Liver (tissue), 8 donors: ENCODE measurements at regions not wholly inside any gene's neighbourhood (a gene's known extent, or its start where the extent isn't known, plus 50 kb on each side); places are given as distances from the start of the nearest gene placed in this dataset.

Experiments used
- DNase-seq: peaks from one replicate; pipeline ENCODE4 v3.0.0-alpha.2; 2017; ENCODE audit warnings: low spot score
- H3K27ac ChIP-seq, 2 donors: one replicate each; pipeline ENCODE4 v1.7.0; 2013; ENCODE audit warnings: inconsistent platforms in 2 of 2, low read length in 2 of 2, control low read depth in 1 of 2, low read depth in 1 of 2, mild to moderate bottlenecking in 1 of 2
- H3K27me3 ChIP-seq, 4 donors: one replicate each; pipeline versions ENCODE4 v1.6.1 to v1.7.0; 2013; ENCODE audit warnings: low read length in 3 of 4, inconsistent platforms in 1 of 4, mild to moderate bottlenecking in 1 of 4, moderate library complexity in 1 of 4; ENCODE audit not compliant: control insufficient read depth in 4 of 4, insufficient read depth in 4 of 4
- H3K36me3 ChIP-seq, 4 donors: one replicate each; pipeline versions ENCODE4 v1.6.1 to v1.7.0; 2013; ENCODE audit warnings: low read length in 3 of 4, mild to moderate bottlenecking in 3 of 4, low read depth in 1 of 4, moderate library complexity in 1 of 4; ENCODE audit not compliant: control insufficient read depth in 4 of 4, insufficient read depth in 3 of 4
- H3K4me1 ChIP-seq, 4 donors: one replicate each; pipeline versions ENCODE4 v1.6.1 to v1.7.0; 2013; ENCODE audit warnings: low read length in 3 of 4, mild to moderate bottlenecking in 3 of 4, moderate library complexity in 1 of 4; ENCODE audit not compliant: control insufficient read depth in 4 of 4, insufficient read depth in 4 of 4
- H3K4me3 ChIP-seq, 3 donors: one replicate each; pipeline versions ENCODE4 v1.6.1 to v1.7.0; 2013; ENCODE audit warnings: low read length in 3 of 3, control low read depth in 1 of 3, low read depth in 1 of 3, mild to moderate bottlenecking in 1 of 3
- H3K9ac ChIP-seq, 2 donors: one replicate each; pipeline ENCODE4 v1.7.0; 2013; ENCODE audit warnings: low read length in 2 of 2, mild to moderate bottlenecking in 2 of 2, moderate library complexity in 2 of 2, control low read depth in 1 of 2, low read depth in 1 of 2
- H3K9me3 ChIP-seq, 4 donors: one replicate each; pipeline versions ENCODE4 v1.6.1 to v1.7.0; 2013; ENCODE audit warnings: low read length in 3 of 4; ENCODE audit not compliant: control insufficient read depth in 4 of 4
- ATF3 ChIP-seq: IDR thresholded peaks from 2 replicates; pipeline ENCODE4 v1.6.1; 2016; ENCODE audit warnings: antibody characterized with exemption
- CTCF ChIP-seq: fragments of 150-350 bp; IDR thresholded peaks from 2 replicates; pipeline ENCODE4 v1.5.1; 2017; ENCODE audit warnings: improper control_type of control experiment, low read depth, low read length; ENCODE audit not compliant: missing input control
- EGR1 ChIP-seq, 2 donors: IDR thresholded peaks; 2 replicates each; pipeline ENCODE4 v1.6.1; 2016 to 2018; ENCODE audit warnings: antibody characterized with exemption in 2 of 2, low read depth in 2 of 2
- FOXA1 ChIP-seq: IDR thresholded peaks from 2 replicates; pipeline ENCODE4 v1.6.1; 2016; ENCODE audit warnings: antibody characterized with exemption
- FOXA2 ChIP-seq: IDR thresholded peaks from 2 replicates; pipeline ENCODE4 v1.6.1; 2016; ENCODE audit warnings: antibody characterized with exemption
- GABPA ChIP-seq, 2 donors: IDR thresholded peaks in 1 of 2; conservative IDR thresholded peaks in 1 of 2; 2 replicates each; pipeline ENCODE4 v1.6.1; 2016; ENCODE audit warnings: antibody characterized with exemption in 2 of 2, mild to moderate bottlenecking in 1 of 2, moderate library complexity in 1 of 2
- HNF4A ChIP-seq, 2 donors: conservative IDR thresholded peaks; 2 replicates each; pipeline ENCODE4 v1.6.1; 2016; ENCODE audit warnings: antibody characterized with exemption in 2 of 2, mild to moderate bottlenecking in 2 of 2
- HNF4G ChIP-seq: IDR thresholded peaks from 2 replicates; pipeline ENCODE4 v1.6.1; 2016; ENCODE audit warnings: antibody characterized with exemption
- JUND ChIP-seq, 2 donors: IDR thresholded peaks; 2 replicates each; pipeline ENCODE4 v1.6.1; 2016; ENCODE audit warnings: antibody characterized with exemption in 2 of 2
- MAX ChIP-seq: IDR thresholded peaks from 2 replicates; pipeline ENCODE4 v1.6.1; 2016; ENCODE audit warnings: antibody characterized with exemption
- NR2F2 ChIP-seq: IDR thresholded peaks from 2 replicates; pipeline ENCODE4 v1.6.1; 2016; ENCODE audit warnings: antibody characterized with exemption
- RAD21 ChIP-seq, 2 donors: IDR thresholded peaks; 2 replicates each; pipeline ENCODE4 v1.6.1; 2016; ENCODE audit warnings: antibody characterized with exemption in 2 of 2, mild to moderate bottlenecking in 2 of 2
- RXRA ChIP-seq, 2 donors: IDR thresholded peaks; 2 replicates each; pipeline ENCODE4 v1.6.1; 2017 to 2018; ENCODE audit warnings: antibody characterized with exemption in 2 of 2, mild to moderate bottlenecking in 1 of 2
- SP1 ChIP-seq: IDR thresholded peaks from 2 replicates; pipeline ENCODE4 v1.6.1; 2018; ENCODE audit warnings: antibody characterized with exemption, mild to moderate bottlenecking
- TAF1 ChIP-seq: conservative IDR thresholded peaks from 2 replicates; pipeline ENCODE4 v1.6.1; 2016; ENCODE audit warnings: antibody characterized with exemption, mild to moderate bottlenecking
- YY1 ChIP-seq: IDR thresholded peaks from 2 replicates; pipeline ENCODE4 v1.6.1; 2016; ENCODE audit warnings: antibody characterized with exemption, mild to moderate bottlenecking
- ZBTB33 ChIP-seq: IDR thresholded peaks from 2 replicates; pipeline ENCODE4 v1.6.1; 2016; ENCODE audit warnings: antibody characterized with exemption
- WGBS: extraction: QIAGEN DNeasy Blood & Tissue Kit; methylation state at CpG from one replicate; pipeline ENCODE4 v1.1.7; 2013; 5-methylcytosine and 5-hydroxymethylcytosine counted together
- TF ChIP-seq, protein P1 (sequence below): IDR thresholded peaks from 2 replicates; pipeline ENCODE4 v1.6.1; 2016; ENCODE audit warnings: antibody characterized with exemption, mild to moderate bottlenecking
- donor health status: healthy.
- donor health status: healthy.
- donor health status: healthy.
- donor health status: healthy.
- donor health status: healthy.

- TF ChIP-seq TAF1: no peak
- TF ChIP-seq FOXA1: no peak
- TF ChIP-seq CTCF: no peak
- no peak for TF ChIP-seq ATF3
- TF ChIP-seq FOXA2: no peak
- no peak for TF ChIP-seq ZBTB33
- no peak for TF ChIP-seq RAD21 (IDR thresholded peaks at IDR 0.05)
- TF ChIP-seq JUND (IDR thresholded peaks at IDR 0.05): no peak
- TF ChIP-seq SP1: no peak
- no peak for TF ChIP-seq MAX
- no peak for TF ChIP-seq YY1
- no peak for TF ChIP-seq RXRA (IDR thresholded peaks at IDR 0.05)
- no peak for TF ChIP-seq NR2F2
- no peak for TF ChIP-seq EGR1 (IDR thresholded peaks at IDR 0.05; ENCODE audit: low read depth in 2 of 2)
- no peak for TF ChIP-seq HNF4G
- TF ChIP-seq, protein P1, sequence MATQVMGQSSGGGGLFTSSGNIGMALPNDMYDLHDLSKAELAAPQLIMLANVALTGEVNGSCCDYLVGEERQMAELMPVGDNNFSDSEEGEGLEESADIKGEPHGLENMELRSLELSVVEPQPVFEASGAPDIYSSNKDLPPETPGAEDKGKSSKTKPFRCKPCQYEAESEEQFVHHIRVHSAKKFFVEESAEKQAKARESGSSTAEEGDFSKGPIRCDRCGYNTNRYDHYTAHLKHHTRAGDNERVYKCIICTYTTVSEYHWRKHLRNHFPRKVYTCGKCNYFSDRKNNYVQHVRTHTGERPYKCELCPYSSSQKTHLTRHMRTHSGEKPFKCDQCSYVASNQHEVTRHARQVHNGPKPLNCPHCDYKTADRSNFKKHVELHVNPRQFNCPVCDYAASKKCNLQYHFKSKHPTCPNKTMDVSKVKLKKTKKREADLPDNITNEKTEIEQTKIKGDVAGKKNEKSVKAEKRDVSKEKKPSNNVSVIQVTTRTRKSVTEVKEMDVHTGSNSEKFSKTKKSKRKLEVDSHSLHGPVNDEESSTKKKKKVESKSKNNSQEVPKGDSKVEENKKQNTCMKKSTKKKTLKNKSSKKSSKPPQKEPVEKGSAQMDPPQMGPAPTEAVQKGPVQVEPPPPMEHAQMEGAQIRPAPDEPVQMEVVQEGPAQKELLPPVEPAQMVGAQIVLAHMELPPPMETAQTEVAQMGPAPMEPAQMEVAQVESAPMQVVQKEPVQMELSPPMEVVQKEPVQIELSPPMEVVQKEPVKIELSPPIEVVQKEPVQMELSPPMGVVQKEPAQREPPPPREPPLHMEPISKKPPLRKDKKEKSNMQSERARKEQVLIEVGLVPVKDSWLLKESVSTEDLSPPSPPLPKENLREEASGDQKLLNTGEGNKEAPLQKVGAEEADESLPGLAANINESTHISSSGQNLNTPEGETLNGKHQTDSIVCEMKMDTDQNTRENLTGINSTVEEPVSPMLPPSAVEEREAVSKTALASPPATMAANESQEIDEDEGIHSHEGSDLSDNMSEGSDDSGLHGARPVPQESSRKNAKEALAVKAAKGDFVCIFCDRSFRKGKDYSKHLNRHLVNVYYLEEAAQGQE: no peak
- TF ChIP-seq HNF4A (conservative IDR thresholded peaks at IDR 0.05): no peak
- TF ChIP-seq GABPA (IDR thresholded peaks at IDR 0.05 in 1 of 2, conservative IDR thresholded peaks at IDR 0.05 in 1 of 2): no peak
- WGBS: 63% methylated on average over 3 of the region's 3 CpGs
- Histone ChIP-seq H3K9me3 (no peaks in the 10 kb centered on the region), H3K9ac (no peak overlapping the region), H3K27me3 (no peaks in the 10 kb centered on the region), H3K4me3 (no peak overlapping the region), H3K4me1 (no peaks in the 10 kb centered on the region), H3K36me3 (no peaks in the 10 kb centered on the region), H3K27ac (no peak overlapping the region)
- no peak for DNase-seq
Observed at GRCh38 chr13:42486711-42487198, 87.2 kb upstream of the TNFSF11 start.
